SK-N-SH (cell line): ENCODE measurements at regions not wholly inside any gene's neighbourhood (a gene's known extent, or its start where the extent isn't known, plus 50 kb on each side); places are given as distances from the start of the nearest gene placed in this dataset.

Source experiments
- CTCF ChIA-PET: fragments of 300-600, 350-600 bp; formaldehyde crosslinking; extraction: SDS; loops from one replicate; lab custom pipeline; 2021; lab: Yijun Ruan, JAX
- POLR2A ChIA-PET: fragments of 350-600 bp; sonication (Branson Sonifier 250); formaldehyde crosslinking; extraction: SDS; loops from one replicate; lab custom pipeline; 2020; ENCODE audit warnings: antibody characterized with exemption, inconsistent platforms; lab: Yijun Ruan, JAX
- DNase-seq: peaks from one replicate; pipeline ENCODE4 v3.0.0; 2012
- H2AFZ ChIP-seq: fragments of 200-600 bp; sonication (generic); 2 replicates; pipeline ENCODE4 v1.8.1; 2016; ENCODE audit warnings: antibody characterized with exemption, mild to moderate bottlenecking, low read depth
- H3F3A ChIP-seq: fragments of 200-600 bp; sonication (generic); replicated peaks from 2 replicates; pipeline ENCODE3; 2016; ENCODE audit warnings: antibody characterized with exemption, mild to moderate bottlenecking; ENCODE audit not compliant: insufficient read depth
- H3K27ac ChIP-seq, 2 experiments: fragments of 200-500 bp in 1 of 2; fragments of 200-600 bp in 1 of 2; sonication (Bioruptor generic) in 1 of 2; sonication (generic), shearing (Covaris generic) in 1 of 2; 2 replicates each; pipeline versions ENCODE4 v1.5.1 to v1.6.1; 2014 to 2016; ENCODE audit warnings: low read depth in 2 of 2, inconsistent platforms in 1 of 2, low read length in 1 of 2, mild to moderate bottlenecking in 1 of 2, mixed read lengths in 1 of 2
- H3K27me3 ChIP-seq: fragments of 200-600 bp; sonication (generic), shearing (Covaris generic); 2 replicates; pipeline ENCODE4 v1.6.1; 2016; ENCODE audit warnings: mixed run types; ENCODE audit not compliant: insufficient read depth
- H3K36me3 ChIP-seq, 2 experiments: fragments of 200-500 bp in 1 of 2; fragments of 200-600 bp in 1 of 2; sonication (Bioruptor generic) in 1 of 2; sonication (generic) in 1 of 2; replicated peaks in 1 of 2; 2 replicates each; pipeline versions ENCODE3 to v1.5.1; 2014 to 2016; ENCODE audit warnings: low read length in 1 of 2, mild to moderate bottlenecking in 1 of 2; ENCODE audit not compliant: insufficient read depth in 2 of 2, control insufficient read depth in 1 of 2
- H3K4me1 ChIP-seq, 2 experiments: fragments of 200-500 bp in 1 of 2; fragments of 200-600 bp in 1 of 2; sonication (Bioruptor generic) in 1 of 2; sonication (generic), shearing (Covaris generic) in 1 of 2; 2 replicates each; pipeline versions ENCODE4 v1.5.1 to v1.6.1; 2014 to 2016; ENCODE audit warnings: low read depth in 1 of 2, low read length in 1 of 2, mixed run types in 1 of 2; ENCODE audit not compliant: insufficient read depth in 2 of 2, control insufficient read depth in 1 of 2
- H3K4me2 ChIP-seq: fragments of 200-600 bp; sonication (generic), shearing (Covaris generic); 2 replicates; pipeline ENCODE4 v1.6.1; 2017; ENCODE audit warnings: mixed run types
- H3K4me3 ChIP-seq, 2 experiments: fragments of 200-500 bp in 1 of 2; fragments of 200-600 bp in 1 of 2; sonication (Bioruptor generic) in 1 of 2; sonication (generic), shearing (Covaris generic) in 1 of 2; 2 replicates each; pipeline versions ENCODE4 v1.5.1 to v1.8.1; 2014 to 2016; ENCODE audit warnings: low read depth in 2 of 2, inconsistent platforms in 1 of 2, low read length in 1 of 2, mild to moderate bottlenecking in 1 of 2, mixed read lengths in 1 of 2, moderate library complexity in 1 of 2
- H3K79me2 ChIP-seq: fragments of 200-600 bp; sonication (generic); 2 replicates; pipeline ENCODE4 v1.8.1; 2017; ENCODE audit warnings: mild to moderate bottlenecking; ENCODE audit not compliant: insufficient read depth
- H3K9ac ChIP-seq: fragments of 200-600 bp; sonication (generic); 2 replicates; pipeline ENCODE4 v1.6.1; 2017; ENCODE audit warnings: mixed run types
- H3K9me2 ChIP-seq: fragments of 200-600 bp; sonication (generic); 2 replicates; pipeline ENCODE4 v1.6.1; 2017; ENCODE audit warnings: mixed run types
- H3K9me3 ChIP-seq: fragments of 200-600 bp; sonication (generic); 2 replicates; pipeline ENCODE4 v1.6.1; 2017; ENCODE audit warnings: mixed run types, mild to moderate bottlenecking, moderate library complexity
- H4K20me1 ChIP-seq: fragments of 200-600 bp; sonication (generic); 2 replicates; pipeline ENCODE4 v1.6.1; 2017; ENCODE audit warnings: mild to moderate bottlenecking, mixed run types; ENCODE audit not compliant: insufficient read depth
- CHD2 ChIP-seq: fragments of 150-350 bp; IDR thresholded peaks from 2 replicates; pipeline ENCODE4 v1.6.1; 2018; ENCODE audit warnings: low read length; ENCODE audit not compliant: partially characterized antibody
- EZH2phosphoT487 ChIP-seq: fragments of 200-600 bp; sonication (generic); IDR thresholded peaks from 2 replicates; pipeline ENCODE4 v1.6.1; 2017; ENCODE audit warnings: low read depth, mixed run types, mild to moderate bottlenecking, antibody characterized with exemption, moderate library complexity, borderline replicate concordance
- FOXJ3 ChIP-seq: sonication (generic); formaldehyde crosslinking; IDR thresholded peaks from 2 replicates; pipeline ENCODE4 v1.5.1; 2020; ENCODE audit warnings: mild to moderate bottlenecking, missing genetic modification reagents
- GABPA ChIP-seq: IDR thresholded peaks from 2 replicates; pipeline ENCODE4 v1.4.0; 2012; ENCODE audit warnings: low read depth, mild to moderate bottlenecking
- GATA2 ChIP-seq: sonication (generic); formaldehyde crosslinking; IDR thresholded peaks from 2 replicates; pipeline ENCODE4 v1.5.0; 2020; ENCODE audit warnings: mild to moderate bottlenecking, missing genetic modification reagents
- JUND ChIP-seq: IDR thresholded peaks from 2 replicates; pipeline ENCODE4 v1.4.0; 2012
- MEF2A ChIP-seq: IDR thresholded peaks from 2 replicates; pipeline ENCODE4 v1.4.0; 2012; ENCODE audit warnings: low read depth, borderline replicate concordance
- MXI1 ChIP-seq: IDR thresholded peaks from 2 replicates; pipeline ENCODE4 v1.6.1; 2012; ENCODE audit warnings: mild to moderate bottlenecking, low read depth, low read length, improper control_type of control experiment
- NRF1 ChIP-seq: IDR thresholded peaks from 2 replicates; pipeline ENCODE4 v1.6.1; 2012; ENCODE audit warnings: low read depth, mild to moderate bottlenecking, low read length
- RAD21 ChIP-seq: IDR thresholded peaks from 2 replicates; pipeline ENCODE4 v1.6.1; 2012; ENCODE audit warnings: mild to moderate bottlenecking, low read length
- RCOR1 ChIP-seq: fragments of 150-350 bp; IDR thresholded peaks from 2 replicates; pipeline ENCODE4 v1.6.1; 2017; ENCODE audit warnings: antibody characterized with exemption, low read length
- TCF12 ChIP-seq: IDR thresholded peaks from 2 replicates; pipeline ENCODE4 v1.4.0; 2012
- YY1 ChIP-seq: IDR thresholded peaks from 2 replicates; pipeline ENCODE4 v1.4.0; 2012; ENCODE audit warnings: low read depth, mild to moderate bottlenecking
- WGBS: methylation state at CpG from one replicate; pipeline ENCODE4 v1.1.6; 2017; ENCODE audit warnings: low lambda C conversion rate; 5-methylcytosine and 5-hydroxymethylcytosine counted together
- TF ChIP-seq, protein P1 (sequence below): fragments of 200-600 bp; sonication (generic); IDR thresholded peaks from 2 replicates; pipeline ENCODE4 v1.6.1; 2017; ENCODE audit warnings: antibody characterized with exemption, mild to moderate bottlenecking, moderate library complexity
- TF ChIP-seq, protein P2 (sequence below): fragments of 150-350 bp; IDR thresholded peaks from 2 replicates; pipeline ENCODE4 v1.6.1; 2016; ENCODE audit warnings: mild to moderate bottlenecking, low read depth, low read length
- TF ChIP-seq, protein P3 (sequence below): IDR thresholded peaks from 2 replicates; pipeline ENCODE4; 2012
- TF ChIP-seq, protein P4 (sequence below): fragments of 150-350 bp; IDR thresholded peaks from 2 replicates; pipeline ENCODE4 v1.6.1; 2017; ENCODE audit warnings: antibody characterized with exemption, low read length, low read depth, borderline replicate concordance
- TF ChIP-seq, protein P5 (sequence below): IDR thresholded peaks from 2 replicates; pipeline ENCODE4 v1.6.1; 2012; ENCODE audit warnings: mild to moderate bottlenecking, low read depth, low read length, moderate library complexity

DNA sequence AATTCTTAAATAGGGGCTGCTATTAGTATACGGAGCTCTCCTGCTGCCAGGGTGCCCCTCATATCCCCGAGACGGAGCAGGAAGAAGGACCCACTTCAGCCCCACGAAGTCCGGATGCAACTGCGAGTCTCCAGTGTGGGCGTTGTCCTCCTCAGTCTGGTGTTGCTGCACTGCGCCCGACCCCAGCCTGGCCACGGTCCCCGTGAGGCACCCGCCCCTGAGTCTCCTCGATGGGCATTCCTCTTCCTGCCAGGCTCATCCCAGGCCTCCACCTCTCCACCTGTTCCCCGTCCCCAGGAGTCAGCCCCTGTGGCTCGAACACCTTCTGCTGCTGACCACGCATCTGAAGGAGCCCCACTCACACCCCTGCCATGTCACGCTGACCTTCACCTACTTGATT, 68.1 kb upstream of the SFSWAP start:
- no peaks in the 10 kb centered on the region for H4K20me1 ChIP-seq
- H3K9me3 ChIP-seq = no peaks in the 10 kb centered on the region
- H3K4me2 ChIP-seq = no peak overlapping the region
- H3K9ac ChIP-seq = no peak overlapping the region
- no peak overlapping the region; a peak in 1 of 4 replicates for H3K27ac ChIP-seq
- no peaks in the 10 kb centered on the region for H3F3A ChIP-seq
- TF ChIP-seq YY1 (no peak), JUND (no peak), RCOR1 (no peak), EZH2phosphoT487 (no peak), GABPA (no peak), GATA2 (CRISPR knock-in tag) (no peak), MEF2A (no peak), FOXJ3 (no peak), CHD2 (no peak), RAD21 (no peak), NRF1 (no peak)
- TF ChIP-seq, protein P1, sequence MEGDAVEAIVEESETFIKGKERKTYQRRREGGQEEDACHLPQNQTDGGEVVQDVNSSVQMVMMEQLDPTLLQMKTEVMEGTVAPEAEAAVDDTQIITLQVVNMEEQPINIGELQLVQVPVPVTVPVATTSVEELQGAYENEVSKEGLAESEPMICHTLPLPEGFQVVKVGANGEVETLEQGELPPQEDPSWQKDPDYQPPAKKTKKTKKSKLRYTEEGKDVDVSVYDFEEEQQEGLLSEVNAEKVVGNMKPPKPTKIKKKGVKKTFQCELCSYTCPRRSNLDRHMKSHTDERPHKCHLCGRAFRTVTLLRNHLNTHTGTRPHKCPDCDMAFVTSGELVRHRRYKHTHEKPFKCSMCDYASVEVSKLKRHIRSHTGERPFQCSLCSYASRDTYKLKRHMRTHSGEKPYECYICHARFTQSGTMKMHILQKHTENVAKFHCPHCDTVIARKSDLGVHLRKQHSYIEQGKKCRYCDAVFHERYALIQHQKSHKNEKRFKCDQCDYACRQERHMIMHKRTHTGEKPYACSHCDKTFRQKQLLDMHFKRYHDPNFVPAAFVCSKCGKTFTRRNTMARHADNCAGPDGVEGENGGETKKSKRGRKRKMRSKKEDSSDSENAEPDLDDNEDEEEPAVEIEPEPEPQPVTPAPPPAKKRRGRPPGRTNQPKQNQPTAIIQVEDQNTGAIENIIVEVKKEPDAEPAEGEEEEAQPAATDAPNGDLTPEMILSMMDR = no peak
- TF ChIP-seq, protein P2, sequence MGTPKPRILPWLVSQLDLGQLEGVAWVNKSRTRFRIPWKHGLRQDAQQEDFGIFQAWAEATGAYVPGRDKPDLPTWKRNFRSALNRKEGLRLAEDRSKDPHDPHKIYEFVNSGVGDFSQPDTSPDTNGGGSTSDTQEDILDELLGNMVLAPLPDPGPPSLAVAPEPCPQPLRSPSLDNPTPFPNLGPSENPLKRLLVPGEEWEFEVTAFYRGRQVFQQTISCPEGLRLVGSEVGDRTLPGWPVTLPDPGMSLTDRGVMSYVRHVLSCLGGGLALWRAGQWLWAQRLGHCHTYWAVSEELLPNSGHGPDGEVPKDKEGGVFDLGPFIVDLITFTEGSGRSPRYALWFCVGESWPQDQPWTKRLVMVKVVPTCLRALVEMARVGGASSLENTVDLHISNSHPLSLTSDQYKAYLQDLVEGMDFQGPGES = no peak
- H3K4me3 ChIP-seq = no peak overlapping the region
- H3K27me3 ChIP-seq = no peaks in the 10 kb centered on the region
- ChIA-PET POLR2A (no interaction called here), CTCF (no interaction called here)
- no peak overlapping the region for H2AFZ ChIP-seq
- H3K4me1 ChIP-seq = peaks cover 0 to 34% of the 10 kb centered on the region in 2 experiments; a peak in 2 of 4 replicates
- no peaks in the 10 kb centered on the region for H3K9me2 ChIP-seq
- no peaks in the 10 kb centered on the region for H3K79me2 ChIP-seq
- no peak for DNase-seq
- no peaks in the 10 kb centered on the region for H3K36me3 ChIP-seq
- WGBS = 75% methylated on average over 15 of the region's 17 CpGs

DNA sequence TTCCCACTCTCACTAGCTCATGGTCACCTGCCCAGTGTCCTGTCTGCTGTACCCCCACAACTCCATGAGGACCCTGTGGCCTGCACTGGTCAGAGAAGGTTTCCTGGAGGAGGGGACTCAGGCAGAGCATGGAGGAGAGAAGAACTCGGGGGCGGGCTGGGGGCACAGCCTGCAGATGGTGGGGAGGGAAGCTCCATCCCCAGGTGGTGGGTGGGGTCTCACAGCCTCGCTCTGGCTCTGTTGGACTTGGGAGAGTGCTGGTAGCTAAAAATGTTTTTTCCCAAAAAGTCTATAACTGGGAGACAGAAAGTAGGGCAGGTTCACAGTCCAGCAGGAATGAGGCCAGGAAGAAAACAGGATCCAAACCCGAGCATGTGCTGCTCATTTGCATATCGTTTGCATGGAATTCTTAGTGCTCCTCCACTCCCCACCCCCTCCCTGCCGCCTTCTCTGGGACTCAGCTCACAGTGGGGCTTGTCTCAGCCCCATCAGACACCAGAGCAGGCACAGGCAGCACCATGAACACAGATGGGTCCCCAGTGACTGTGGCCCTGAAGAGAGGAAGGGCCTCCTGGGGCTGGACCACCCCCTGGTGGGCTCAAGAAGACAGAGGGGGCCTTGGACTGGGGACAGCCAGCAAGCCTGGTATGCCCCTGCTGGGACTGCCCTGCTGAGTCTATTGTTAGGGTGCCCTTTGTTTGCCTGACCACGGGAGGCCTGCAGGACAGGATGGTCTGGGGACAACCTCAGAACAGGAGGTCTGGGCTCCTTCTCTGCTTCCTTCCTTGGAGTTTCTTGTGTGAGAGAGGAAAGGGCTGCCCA, 67.0 kb upstream of the SFSWAP start:
- Histone ChIP-seq H4K20me1 (no peaks in the 10 kb centered on the region), H3K27ac (no peak overlapping the region), H2AFZ (no peak overlapping the region), H3K79me2 (no peaks in the 10 kb centered on the region), H3K4me3 (no peak overlapping the region), H3K9me3 (no peaks in the 10 kb centered on the region), H3K27me3 (no peaks in the 10 kb centered on the region), H3F3A (no peaks in the 10 kb centered on the region), H3K9me2 (no peaks in the 10 kb centered on the region), H3K36me3 (no peaks in the 10 kb centered on the region), H3K9ac (no peak overlapping the region), H3K4me2 (no peak overlapping the region), H3K4me1 (peaks cover 0 to 34% of the 10 kb centered on the region in 2 experiments; a peak in 2 of 4 replicates)
- ChIA-PET CTCF (no interaction called here), POLR2A (no interaction called here)
- no peak for DNase-seq
- WGBS = 16% methylated on average over 6 of the region's 7 CpGs
- no peak for TF ChIP-seq RAD21
- TF ChIP-seq, protein P3, sequence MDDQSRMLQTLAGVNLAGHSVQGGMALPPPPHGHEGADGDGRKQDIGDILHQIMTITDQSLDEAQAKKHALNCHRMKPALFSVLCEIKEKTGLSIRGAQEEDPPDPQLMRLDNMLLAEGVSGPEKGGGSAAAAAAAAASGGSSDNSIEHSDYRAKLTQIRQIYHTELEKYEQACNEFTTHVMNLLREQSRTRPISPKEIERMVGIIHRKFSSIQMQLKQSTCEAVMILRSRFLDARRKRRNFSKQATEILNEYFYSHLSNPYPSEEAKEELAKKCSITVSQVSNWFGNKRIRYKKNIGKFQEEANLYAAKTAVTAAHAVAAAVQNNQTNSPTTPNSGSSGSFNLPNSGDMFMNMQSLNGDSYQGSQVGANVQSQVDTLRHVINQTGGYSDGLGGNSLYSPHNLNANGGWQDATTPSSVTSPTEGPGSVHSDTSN = no peak
- TF ChIP-seq TCF12 = no peak
- TF ChIP-seq, protein P4, sequence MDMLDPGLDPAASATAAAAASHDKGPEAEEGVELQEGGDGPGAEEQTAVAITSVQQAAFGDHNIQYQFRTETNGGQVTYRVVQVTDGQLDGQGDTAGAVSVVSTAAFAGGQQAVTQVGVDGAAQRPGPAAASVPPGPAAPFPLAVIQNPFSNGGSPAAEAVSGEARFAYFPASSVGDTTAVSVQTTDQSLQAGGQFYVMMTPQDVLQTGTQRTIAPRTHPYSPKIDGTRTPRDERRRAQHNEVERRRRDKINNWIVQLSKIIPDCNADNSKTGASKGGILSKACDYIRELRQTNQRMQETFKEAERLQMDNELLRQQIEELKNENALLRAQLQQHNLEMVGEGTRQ = no peak
- TF ChIP-seq, protein P5, sequence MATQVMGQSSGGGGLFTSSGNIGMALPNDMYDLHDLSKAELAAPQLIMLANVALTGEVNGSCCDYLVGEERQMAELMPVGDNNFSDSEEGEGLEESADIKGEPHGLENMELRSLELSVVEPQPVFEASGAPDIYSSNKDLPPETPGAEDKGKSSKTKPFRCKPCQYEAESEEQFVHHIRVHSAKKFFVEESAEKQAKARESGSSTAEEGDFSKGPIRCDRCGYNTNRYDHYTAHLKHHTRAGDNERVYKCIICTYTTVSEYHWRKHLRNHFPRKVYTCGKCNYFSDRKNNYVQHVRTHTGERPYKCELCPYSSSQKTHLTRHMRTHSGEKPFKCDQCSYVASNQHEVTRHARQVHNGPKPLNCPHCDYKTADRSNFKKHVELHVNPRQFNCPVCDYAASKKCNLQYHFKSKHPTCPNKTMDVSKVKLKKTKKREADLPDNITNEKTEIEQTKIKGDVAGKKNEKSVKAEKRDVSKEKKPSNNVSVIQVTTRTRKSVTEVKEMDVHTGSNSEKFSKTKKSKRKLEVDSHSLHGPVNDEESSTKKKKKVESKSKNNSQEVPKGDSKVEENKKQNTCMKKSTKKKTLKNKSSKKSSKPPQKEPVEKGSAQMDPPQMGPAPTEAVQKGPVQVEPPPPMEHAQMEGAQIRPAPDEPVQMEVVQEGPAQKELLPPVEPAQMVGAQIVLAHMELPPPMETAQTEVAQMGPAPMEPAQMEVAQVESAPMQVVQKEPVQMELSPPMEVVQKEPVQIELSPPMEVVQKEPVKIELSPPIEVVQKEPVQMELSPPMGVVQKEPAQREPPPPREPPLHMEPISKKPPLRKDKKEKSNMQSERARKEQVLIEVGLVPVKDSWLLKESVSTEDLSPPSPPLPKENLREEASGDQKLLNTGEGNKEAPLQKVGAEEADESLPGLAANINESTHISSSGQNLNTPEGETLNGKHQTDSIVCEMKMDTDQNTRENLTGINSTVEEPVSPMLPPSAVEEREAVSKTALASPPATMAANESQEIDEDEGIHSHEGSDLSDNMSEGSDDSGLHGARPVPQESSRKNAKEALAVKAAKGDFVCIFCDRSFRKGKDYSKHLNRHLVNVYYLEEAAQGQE = no peak
- TF ChIP-seq YY1 = no peak
- TF ChIP-seq RCOR1 = no peak
- no peak for TF ChIP-seq MEF2A
- TF ChIP-seq MXI1 = no peak
- TF ChIP-seq CHD2 = no peak
